A673 (cell line): ENCODE measurements at regions not wholly inside any gene's neighbourhood (a gene's known extent, or its start where the extent isn't known, plus 50 kb on each side); places are given as distances from the start of the nearest gene placed in this dataset.
"Not testable (repeated sequence)": the region's sequence is repeated elsewhere in the genome, so short reads cannot be mapped to it uniquely, and the experiment has no call there.

Experiments used
- CTCF ChIP-seq: fragments of 300-800, 200-600 bp; sonication (generic); conservative IDR thresholded peaks from 2 replicates; pipeline ENCODE4 v1.5.1; 2017; ENCODE audit warnings: low read depth, mild to moderate bottlenecking, antibody characterized with exemption, low read length, moderate library complexity, mixed read lengths
- EZH2 ChIP-seq: fragments of 200-600 bp; sonication (generic); IDR thresholded peaks from 2 replicates; pipeline ENCODE4 v1.6.1; 2017; ENCODE audit warnings: borderline replicate concordance, low read depth, mild to moderate bottlenecking, mixed read lengths, antibody characterized with exemption, low read length; ENCODE audit not compliant: poor library complexity, severe bottlenecking

DNA sequence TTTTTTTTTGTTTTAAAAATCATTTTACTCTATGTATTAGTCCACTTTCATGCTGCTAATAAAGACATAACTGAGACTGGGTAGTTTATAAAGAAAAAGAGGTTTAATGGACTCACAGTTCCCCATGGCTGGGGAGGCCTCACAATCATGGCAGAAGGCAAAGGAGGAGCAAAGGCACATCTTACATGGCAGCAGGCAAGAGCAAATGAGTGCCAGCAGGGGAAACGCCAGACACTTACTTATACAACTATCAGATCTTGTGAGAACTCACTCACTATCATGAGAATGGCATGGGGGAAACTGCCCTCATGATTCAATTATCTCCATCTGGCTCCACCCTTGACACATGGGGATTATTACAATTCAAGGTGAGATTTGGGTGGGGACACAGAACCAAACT, 181.3 kb downstream of the MYLK4 start:
- TF ChIP-seq CTCF, EZH2: not testable (repeated sequence)
